GM18951 (cell line): ENCODE measurements at regions not wholly inside any gene's neighbourhood (a gene's known extent, or its start where the extent isn't known, plus 50 kb on each side); places are given as distances from the start of the nearest gene placed in this dataset.

Experiments
- POLR2A ChIP-seq: IDR thresholded peaks from 4 replicates; pipeline ENCODE4 v1.6.1; 2011; ENCODE audit warnings: mild to moderate bottlenecking; ENCODE audit not compliant: insufficient read length, insufficient read depth; ENCODE audit errors: extremely low read depth
- in situ Hi-C: fragments of 300-500 bp; cut with MboI; formaldehyde crosslinking; loops from one replicate; pipeline ENCODE4 v1.12.0; 2022; ENCODE audit warnings: low sequenced_read_pairs, mixed read lengths, inconsistent platforms; ENCODE audit not compliant: unreplicated experiment

GRCh38 chr14:101704140-101704539, 57.4 kb upstream of the PPP2R5C start:
- TF ChIP-seq POLR2A: no peak
- in situ Hi-C loops: no loop called here

GRCh38 chr14:101705733-101706508, 55.6 kb upstream of the PPP2R5C start:
- TF ChIP-seq POLR2A: no peak
- in situ Hi-C loops: no loop called here

- in situ Hi-C loops: no loop called here
- no peak for TF ChIP-seq POLR2A
These were observed 54.9 kb upstream of the PPP2R5C start for GRCh38 chr14:101706509-101707067.

- in situ Hi-C loops: no loop called here
- TF ChIP-seq POLR2A: no peak
These were observed 54.3 kb upstream of the PPP2R5C start for GRCh38 chr14:101707068-101707842.

- in situ Hi-C loops: no loop called here
- no peak for TF ChIP-seq POLR2A
These were observed 53.5 kb upstream of the PPP2R5C start for GRCh38 chr14:101707863-101708620.

GRCh38 chr14:101708853-101709532, 52.5 kb upstream of the PPP2R5C start:
- in situ Hi-C loops: no loop called here
- TF ChIP-seq POLR2A: no peak

GRCh38 chr14:101709533-101709881, 52.0 kb upstream of the PPP2R5C start:
- in situ Hi-C loops: no loop called here
- TF ChIP-seq POLR2A: no peak

- TF ChIP-seq POLR2A: no peak
- in situ Hi-C loops: no loop called here
These were observed 51.3 kb upstream of the PPP2R5C start for GRCh38 chr14:101709962-101710931.

GRCh38 chr14:101711041-101711856, 50.3 kb upstream of the PPP2R5C start:
- in situ Hi-C loops: no loop called here
- TF ChIP-seq POLR2A: no peak
